SK-N-SH treated with all-trans-retinoic acid at 6 μM for 48 hours (cell line): ENCODE measurements at regions not wholly inside any gene's neighbourhood (a gene's known extent, or its start where the extent isn't known, plus 50 kb on each side); places are given as distances from the start of the nearest gene placed in this dataset.

Experiments used
- CREB5 ChIP-seq: fragments of 250-450 bp; sonication (Bioruptor Pico); IDR thresholded peaks from 2 replicates; pipeline ENCODE4 v1.5.1; 2020; ENCODE audit warnings: low read depth, mild to moderate bottlenecking, moderate library complexity
- ESRRG ChIP-seq: fragments of 250-450 bp; sonication (Bioruptor Pico); IDR thresholded peaks from 2 replicates; pipeline ENCODE4 v1.6.1; 2021; ENCODE audit warnings: mild to moderate bottlenecking
- TCF4 ChIP-seq: fragments of 250-450 bp; sonication (Bioruptor Pico); IDR thresholded peaks from 2 replicates; pipeline ENCODE4 v1.8.0; 2021; ENCODE audit warnings: mild to moderate bottlenecking, moderate library complexity, borderline replicate concordance
- TOX ChIP-seq: fragments of 250-450 bp; sonication (Bioruptor Pico); IDR thresholded peaks from 2 replicates; pipeline ENCODE4 v1.8.0; 2021; ENCODE audit warnings: mild to moderate bottlenecking, moderate library complexity, borderline replicate concordance
- ZFP3 ChIP-seq: fragments of 250-450 bp; sonication (Bioruptor Pico); IDR thresholded peaks from 2 replicates; pipeline ENCODE4 v1.5.0; 2020; ENCODE audit warnings: mild to moderate bottlenecking, moderate library complexity
- ZFP30 ChIP-seq: fragments of 450-650 bp; formaldehyde crosslinking; IDR thresholded peaks from 2 replicates; pipeline ENCODE4 v1.5.0; 2022; ENCODE audit warnings: mild to moderate bottlenecking, moderate library complexity
- ZNF565 ChIP-seq: fragments of 450-650 bp; formaldehyde crosslinking; conservative IDR thresholded peaks from 2 replicates; pipeline ENCODE4 v1.5.0; 2020; ENCODE audit warnings: low read depth, mild to moderate bottlenecking, moderate library complexity
- ZNF8 ChIP-seq: fragments of 450-650 bp; formaldehyde crosslinking; IDR thresholded peaks from 2 replicates; pipeline ENCODE4 v1.5.0; 2020; ENCODE audit warnings: mild to moderate bottlenecking, moderate library complexity
- TF ChIP-seq, protein P1 (sequence below): fragments of 250-450 bp; sonication (Bioruptor Pico); IDR thresholded peaks from 2 replicates; pipeline ENCODE4 v1.8.0; 2020; ENCODE audit warnings: mild to moderate bottlenecking, moderate library complexity, borderline replicate concordance
- TF ChIP-seq, protein P2 (sequence below): fragments of 250-450 bp; sonication (Bioruptor Pico); IDR thresholded peaks from 2 replicates; pipeline ENCODE4 v1.5.1; 2021; ENCODE audit warnings: mild to moderate bottlenecking, moderate library complexity
- TF ChIP-seq, protein P3 (sequence below): fragments of 250-450 bp; sonication (Bioruptor Pico); IDR thresholded peaks from 2 replicates; pipeline ENCODE4 v1.5.0; 2020; ENCODE audit warnings: mild to moderate bottlenecking, moderate library complexity

DNA sequence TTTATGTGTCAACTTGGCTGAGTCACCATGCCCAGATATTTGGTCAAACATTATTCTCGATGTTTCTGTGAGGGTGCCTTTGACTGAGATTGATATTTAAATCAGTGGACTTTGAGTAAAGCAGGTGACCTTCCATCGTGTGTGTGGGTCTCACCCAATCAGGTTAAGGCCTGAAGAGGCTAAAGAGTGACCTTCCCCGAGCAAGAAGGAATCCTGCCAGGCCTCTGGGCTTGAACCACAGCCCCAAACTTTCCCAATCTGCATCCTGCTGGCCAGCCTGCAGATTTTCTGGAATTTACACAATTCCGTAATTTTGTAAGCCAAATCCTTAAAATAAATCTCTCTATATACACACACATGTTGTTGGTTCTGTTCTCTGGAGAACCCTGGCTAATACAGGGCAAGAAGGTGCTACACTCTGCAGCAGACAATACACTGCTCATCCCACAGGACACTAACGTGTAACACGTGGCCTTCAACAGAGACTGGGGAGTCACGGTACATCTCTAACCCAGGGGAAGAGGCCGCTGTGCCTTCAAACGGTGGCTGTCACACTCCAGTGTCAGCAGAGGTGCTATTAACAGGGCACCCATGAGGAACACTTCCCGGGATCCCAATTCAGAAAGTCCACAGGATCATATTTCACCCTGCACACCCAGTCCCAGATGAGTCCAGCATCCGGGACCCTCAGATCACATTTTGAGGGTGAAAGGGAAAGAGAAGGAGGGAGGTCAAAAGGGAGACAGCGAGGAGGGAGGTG is 113.1 kb upstream of the ID2 start:
- no peak for TF ChIP-seq ZFP30 (CRISPR knock-in tag)
- no peak for TF ChIP-seq ZFP3 (CRISPR knock-in tag)
- TF ChIP-seq, protein P1, sequence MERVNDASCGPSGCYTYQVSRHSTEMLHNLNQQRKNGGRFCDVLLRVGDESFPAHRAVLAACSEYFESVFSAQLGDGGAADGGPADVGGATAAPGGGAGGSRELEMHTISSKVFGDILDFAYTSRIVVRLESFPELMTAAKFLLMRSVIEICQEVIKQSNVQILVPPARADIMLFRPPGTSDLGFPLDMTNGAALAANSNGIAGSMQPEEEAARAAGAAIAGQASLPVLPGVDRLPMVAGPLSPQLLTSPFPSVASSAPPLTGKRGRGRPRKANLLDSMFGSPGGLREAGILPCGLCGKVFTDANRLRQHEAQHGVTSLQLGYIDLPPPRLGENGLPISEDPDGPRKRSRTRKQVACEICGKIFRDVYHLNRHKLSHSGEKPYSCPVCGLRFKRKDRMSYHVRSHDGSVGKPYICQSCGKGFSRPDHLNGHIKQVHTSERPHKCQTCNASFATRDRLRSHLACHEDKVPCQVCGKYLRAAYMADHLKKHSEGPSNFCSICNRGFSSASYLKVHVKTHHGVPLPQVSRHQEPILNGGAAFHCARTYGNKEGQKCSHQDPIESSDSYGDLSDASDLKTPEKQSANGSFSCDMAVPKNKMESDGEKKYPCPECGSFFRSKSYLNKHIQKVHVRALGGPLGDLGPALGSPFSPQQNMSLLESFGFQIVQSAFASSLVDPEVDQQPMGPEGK: no peak
- TF ChIP-seq CREB5 (CRISPR knock-in tag): no peak
- no peak for TF ChIP-seq ZNF8
- no peak for TF ChIP-seq TOX (CRISPR knock-in tag)
- no peak for TF ChIP-seq TCF4
- TF ChIP-seq ZNF565: no peak
- TF ChIP-seq, protein P2, sequence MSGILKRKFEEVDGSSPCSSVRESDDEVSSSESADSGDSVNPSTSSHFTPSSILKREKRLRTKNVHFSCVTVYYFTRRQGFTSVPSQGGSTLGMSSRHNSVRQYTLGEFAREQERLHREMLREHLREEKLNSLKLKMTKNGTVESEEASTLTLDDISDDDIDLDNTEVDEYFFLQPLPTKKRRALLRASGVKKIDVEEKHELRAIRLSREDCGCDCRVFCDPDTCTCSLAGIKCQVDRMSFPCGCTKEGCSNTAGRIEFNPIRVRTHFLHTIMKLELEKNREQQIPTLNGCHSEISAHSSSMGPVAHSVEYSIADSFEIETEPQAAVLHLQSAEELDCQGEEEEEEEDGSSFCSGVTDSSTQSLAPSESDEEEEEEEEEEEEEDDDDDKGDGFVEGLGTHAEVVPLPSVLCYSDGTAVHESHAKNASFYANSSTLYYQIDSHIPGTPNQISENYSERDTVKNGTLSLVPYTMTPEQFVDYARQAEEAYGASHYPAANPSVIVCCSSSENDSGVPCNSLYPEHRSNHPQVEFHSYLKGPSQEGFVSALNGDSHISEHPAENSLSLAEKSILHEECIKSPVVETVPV (CRISPR knock-in tag): no peak
- TF ChIP-seq ESRRG (CRISPR knock-in tag): no peak
- TF ChIP-seq, protein P3, sequence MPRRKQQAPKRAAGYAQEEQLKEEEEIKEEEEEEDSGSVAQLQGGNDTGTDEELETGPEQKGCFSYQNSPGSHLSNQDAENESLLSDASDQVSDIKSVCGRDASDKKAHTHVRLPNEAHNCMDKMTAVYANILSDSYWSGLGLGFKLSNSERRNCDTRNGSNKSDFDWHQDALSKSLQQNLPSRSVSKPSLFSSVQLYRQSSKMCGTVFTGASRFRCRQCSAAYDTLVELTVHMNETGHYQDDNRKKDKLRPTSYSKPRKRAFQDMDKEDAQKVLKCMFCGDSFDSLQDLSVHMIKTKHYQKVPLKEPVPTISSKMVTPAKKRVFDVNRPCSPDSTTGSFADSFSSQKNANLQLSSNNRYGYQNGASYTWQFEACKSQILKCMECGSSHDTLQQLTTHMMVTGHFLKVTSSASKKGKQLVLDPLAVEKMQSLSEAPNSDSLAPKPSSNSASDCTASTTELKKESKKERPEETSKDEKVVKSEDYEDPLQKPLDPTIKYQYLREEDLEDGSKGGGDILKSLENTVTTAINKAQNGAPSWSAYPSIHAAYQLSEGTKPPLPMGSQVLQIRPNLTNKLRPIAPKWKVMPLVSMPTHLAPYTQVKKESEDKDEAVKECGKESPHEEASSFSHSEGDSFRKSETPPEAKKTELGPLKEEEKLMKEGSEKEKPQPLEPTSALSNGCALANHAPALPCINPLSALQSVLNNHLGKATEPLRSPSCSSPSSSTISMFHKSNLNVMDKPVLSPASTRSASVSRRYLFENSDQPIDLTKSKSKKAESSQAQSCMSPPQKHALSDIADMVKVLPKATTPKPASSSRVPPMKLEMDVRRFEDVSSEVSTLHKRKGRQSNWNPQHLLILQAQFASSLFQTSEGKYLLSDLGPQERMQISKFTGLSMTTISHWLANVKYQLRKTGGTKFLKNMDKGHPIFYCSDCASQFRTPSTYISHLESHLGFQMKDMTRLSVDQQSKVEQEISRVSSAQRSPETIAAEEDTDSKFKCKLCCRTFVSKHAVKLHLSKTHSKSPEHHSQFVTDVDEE (CRISPR knock-in tag): no peak
